Tibial nerve (tissue), 4 donors: ENCODE measurements at regions not wholly inside any gene's neighbourhood (a gene's known extent, or its start where the extent isn't known, plus 50 kb on each side); places are given as distances from the start of the nearest gene placed in this dataset.
A peak's percentile ranks its signal among the peaks of the same experiment; 100 is the strongest.

ENCODE experiments used
- DNase-seq, 2 donors: peaks; one replicate each; pipeline ENCODE4 v3.0.0-alpha.2; 2019; ENCODE audit warnings: low spot score in 2 of 2
- H3K27ac ChIP-seq, 4 donors: fragments of 200-600 bp; sonication (generic) in 3 of 4; one replicate each; pipeline ENCODE4 v1.5.1; 2017 to 2019; ENCODE audit warnings: mild to moderate bottlenecking in 1 of 4
- H3K27me3 ChIP-seq, 2 donors: fragments of 200-600 bp; sonication (generic) in 1 of 2; one replicate each; pipeline versions ENCODE4 v1.5.1 to v1.6.0; 2017 to 2019
- H3K36me3 ChIP-seq, 3 donors: fragments of 200-600 bp; sonication (generic); one replicate each; pipeline ENCODE4 v1.5.1; 2018 to 2019
- H3K4me1 ChIP-seq, 4 donors: fragments of 200-600 bp; sonication (generic) in 3 of 4; one replicate each; pipeline ENCODE4 v1.5.1; 2017 to 2019
- H3K4me3 ChIP-seq, 4 donors: fragments of 200-600 bp; sonication (generic) in 3 of 4; one replicate each; pipeline ENCODE4 v1.5.1; 2017 to 2019; ENCODE audit warnings: mild to moderate bottlenecking in 1 of 4, moderate library complexity in 1 of 4
- H3K9me3 ChIP-seq, 4 donors: fragments of 200-600 bp; sonication (generic) in 3 of 4; one replicate each; pipeline ENCODE4 v1.5.1; 2017 to 2019
- CTCF ChIP-seq, 5 experiments: fragments of 200-600 bp in 3 of 5; fragments of 450-650 bp in 2 of 5; sonication (generic) in 3 of 5; IDR thresholded peaks; one replicate each; pipeline ENCODE4 v1.5.1; 2016 to 2019; ENCODE audit warnings: antibody characterized with exemption in 5 of 5, mild to moderate bottlenecking in 3 of 5, moderate library complexity in 2 of 5
- EP300 ChIP-seq, 2 donors: sonication (generic); formaldehyde crosslinking; IDR thresholded peaks; one replicate each; pipeline ENCODE4 v1.6.1; 2017; ENCODE audit warnings: antibody characterized with exemption in 2 of 2, mild to moderate bottlenecking in 1 of 2
- POLR2A ChIP-seq, 2 donors: fragments of 450-650 bp; IDR thresholded peaks; one replicate each; pipeline ENCODE4 v1.6.1; 2017; ENCODE audit warnings: antibody characterized with exemption in 2 of 2, mild to moderate bottlenecking in 2 of 2, moderate library complexity in 2 of 2
- WGBS, 2 donors: methylation state at CpG; one replicate each; pipeline ENCODE4 v1.1.5; 2018; 5-methylcytosine and 5-hydroxymethylcytosine counted together

- no peaks in the 10 kb centered on the region for H3K4me1 ChIP-seq
- no peak for DNase-seq
- TF ChIP-seq EP300 (IDR thresholded peaks at IDR 0.05) (no peak), POLR2A (IDR thresholded peaks at IDR 0.05) (no peak)
- H3K27ac ChIP-seq: no peak overlapping the region
- no peaks in the 10 kb centered on the region for H3K36me3 ChIP-seq
- no peak overlapping the region for H3K4me3 ChIP-seq
- H3K27me3 ChIP-seq: no peaks in the 10 kb centered on the region
- H3K9me3 ChIP-seq: no peaks in the 10 kb centered on the region
- 63% methylated on average over 2 of the region's 2 CpGs for WGBS, 2 donors
Observed at GRCh38 chr12:22925623-22926022, 300.7 kb downstream of the ETNK1 start.

GRCh38 chr12:22932431-22932830, 307.5 kb downstream of the ETNK1 start:
- 82 to 94% methylated on average over 1 of the region's 1 CpG for WGBS, 2 donors
- Histone ChIP-seq H3K27me3 (no peaks in the 10 kb centered on the region), H3K9me3 (no peaks in the 10 kb centered on the region), H3K27ac (no peak overlapping the region), H3K4me3 (no peak overlapping the region), H3K36me3 (no peaks in the 10 kb centered on the region), H3K4me1 (no peaks in the 10 kb centered on the region)
- no peak for DNase-seq
- no peak for TF ChIP-seq EP300 (IDR thresholded peaks at IDR 0.05)
- no peak for TF ChIP-seq POLR2A (IDR thresholded peaks at IDR 0.05)
- TF ChIP-seq CTCF (IDR thresholded peaks at IDR 0.05): no peak

GRCh38 chr12:22935090-22935489, 310.1 kb downstream of the ETNK1 start:
- no peak for DNase-seq
- 57 to 63% methylated on average over 12 of the region's 12 CpGs for WGBS, 2 donors
- Histone ChIP-seq H3K27me3 (no peaks in the 10 kb centered on the region), H3K4me1 (no peaks in the 10 kb centered on the region), H3K9me3 (no peaks in the 10 kb centered on the region), H3K4me3 (peak overlapping the region in 1 of 4 donors; percentile 3), H3K27ac (no peak overlapping the region), H3K36me3 (no peaks in the 10 kb centered on the region)
- TF ChIP-seq POLR2A (IDR thresholded peaks at IDR 0.05): no peak
- no peak for TF ChIP-seq CTCF (IDR thresholded peaks at IDR 0.05)
- no peak for TF ChIP-seq EP300 (IDR thresholded peaks at IDR 0.05)

- DNase-seq: no peak
- TF ChIP-seq EP300 (IDR thresholded peaks at IDR 0.05) (no peak), CTCF (IDR thresholded peaks at IDR 0.05) (no peak), POLR2A (IDR thresholded peaks at IDR 0.05) (no peak)
- H3K4me1 ChIP-seq: no peaks in the 10 kb centered on the region
- H3K27me3 ChIP-seq: no peaks in the 10 kb centered on the region
- no peaks in the 10 kb centered on the region for H3K36me3 ChIP-seq
- no peaks in the 10 kb centered on the region for H3K9me3 ChIP-seq
- H3K27ac ChIP-seq: no peak overlapping the region
- H3K4me3 ChIP-seq: peak overlapping the region in 1 of 4 donors; percentile 3
- 80 to 81% methylated on average over 7 of the region's 7 CpGs for WGBS, 2 donors
Observed at GRCh38 chr12:22935501-22935900, 310.5 kb downstream of the ETNK1 start.

GRCh38 chr12:22938323-22938722, 313.4 kb downstream of the ETNK1 start:
- Histone ChIP-seq H3K4me3 (no peak overlapping the region), H3K27me3 (no peaks in the 10 kb centered on the region), H3K27ac (no peak overlapping the region), H3K9me3 (peaks cover 0 to 17% (median 0%) of the 10 kb centered on the region in 4 donors), H3K4me1 (no peaks in the 10 kb centered on the region), H3K36me3 (no peaks in the 10 kb centered on the region)
- WGBS, 2 donors: 90 to 100% methylated on average over 2 of the region's 2 CpGs
- TF ChIP-seq EP300 (IDR thresholded peaks at IDR 0.05) (no peak), CTCF (IDR thresholded peaks at IDR 0.05) (no peak), POLR2A (IDR thresholded peaks at IDR 0.05) (no peak)
- no peak for DNase-seq

GRCh38 chr12:22951206-22951605, 326.2 kb downstream of the ETNK1 start:
- TF ChIP-seq POLR2A (IDR thresholded peaks at IDR 0.05) (no peak), EP300 (IDR thresholded peaks at IDR 0.05) (no peak), CTCF (IDR thresholded peaks at IDR 0.05) (no peak)
- H3K27ac ChIP-seq: no peak overlapping the region
- DNase-seq: no peak
- H3K36me3 ChIP-seq: no peaks in the 10 kb centered on the region
- 84% methylated on average over 5 of the region's 5 CpGs for WGBS, 2 donors
- H3K4me1 ChIP-seq: no peaks in the 10 kb centered on the region
- H3K27me3 ChIP-seq: no peaks in the 10 kb centered on the region
- H3K4me3 ChIP-seq: no peak overlapping the region
- H3K9me3 ChIP-seq: no peaks in the 10 kb centered on the region
